ENCODE measurements at regions not wholly inside any gene's neighbourhood (a gene's known extent, or its start where the extent isn't known, plus 50 kb on each side); places are given as distances from the start of the nearest gene placed in this dataset.
"Not testable (repeated sequence)": the region's sequence is repeated elsewhere in the genome, so short reads cannot be mapped to it uniquely, and the experiment has no call there.

DNA sequence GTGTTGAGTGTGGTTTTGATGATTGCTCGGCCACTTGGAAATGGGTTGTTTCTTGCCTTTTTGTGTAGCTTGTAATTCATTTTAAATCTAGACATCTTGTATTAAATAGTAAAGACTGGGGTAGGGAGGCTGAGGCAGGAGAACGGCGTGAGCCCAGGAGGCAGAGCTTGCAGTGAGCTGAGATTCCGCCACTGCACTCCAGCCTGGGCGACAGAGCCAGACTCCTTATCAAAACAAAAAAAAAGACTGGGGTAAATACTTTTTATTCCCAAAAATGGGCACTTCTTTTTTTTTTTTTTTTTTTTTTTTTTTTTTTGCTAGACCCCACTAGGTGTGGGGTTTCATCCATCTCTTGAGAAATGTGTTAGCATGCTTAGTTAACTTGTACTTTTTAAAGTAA is 258.8 kb upstream of the FAM240B start:
- DNase-seq (ENCODE audit: low read depth, low spot score); dilution Hi-C loops (cut with MboI; ENCODE audit: extremely low pct_ligation_motif_present, low sequenced_read_pairs); FAIRE-seq: not testable (repeated sequence)

DNA sequence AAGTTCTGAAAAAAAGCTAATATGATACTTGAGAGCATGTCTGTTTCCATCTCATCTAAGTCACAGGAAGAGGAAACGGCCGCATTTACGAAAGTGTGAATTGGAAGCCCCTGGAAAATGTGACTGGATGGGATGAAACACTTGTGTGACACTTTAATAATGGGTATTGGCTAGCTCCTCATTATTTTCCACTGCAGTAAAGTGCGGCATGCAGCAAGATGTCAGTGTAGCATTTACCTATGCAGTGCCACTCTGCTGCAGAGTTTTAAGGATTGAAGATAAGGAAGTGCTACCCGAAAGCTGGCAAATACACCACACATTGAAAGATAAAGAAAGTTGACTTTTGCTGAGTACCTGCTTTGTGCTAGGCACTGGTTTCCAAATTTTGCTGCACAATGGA is 249.5 kb upstream of the FAM240B start:
- H2AFZ ChIP-seq (ENCODE audit: low read depth, low read length); H4K20me1 ChIP-seq (replicated peaks; ENCODE audit: control insufficient read depth, extremely low read depth, insufficient read depth, low read length); H3K9me3 ChIP-seq (replicated peaks; ENCODE audit: control insufficient read depth, insufficient read depth, low read length); H3K9me1 ChIP-seq (replicated peaks; ENCODE audit: control insufficient read depth, extremely low read depth, insufficient read depth, low read length); POLR2A ChIA-PET; H3K4me3 ChIP-seq (replicated peaks in 1 of 3; ENCODE audit: insufficient read depth in 1 of 3, low read depth in 1 of 3, low read length in 3 of 3); dilution Hi-C loops (cut with MboI; ENCODE audit: extremely low pct_ligation_motif_present, low sequenced_read_pairs); CTCF ChIA-PET; H3K9ac ChIP-seq (replicated peaks; ENCODE audit: extremely low read depth, insufficient read depth, low read length); H3K4me1 ChIP-seq (ENCODE audit: control insufficient read depth, extremely low read depth, insufficient read depth, low read length); DNase-seq (ENCODE audit: low read depth, low spot score); H3K27me3 ChIP-seq (ENCODE audit: control insufficient read depth in 2 of 2, insufficient read depth in 2 of 2, low read length in 2 of 2); BruUV-seq (replicated peaks); H3K4me2 ChIP-seq (ENCODE audit: insufficient read depth, low read length); FAIRE-seq; H3K79me2 ChIP-seq (ENCODE audit: control insufficient read depth, insufficient read depth, low read length); intact Hi-C loops (cut with micrococcal nuclease); H3K27ac ChIP-seq (ENCODE audit: insufficient read depth, low read depth, low read length); H3K36me3 ChIP-seq (ENCODE audit: control insufficient read depth in 2 of 2, extremely low read depth in 1 of 2, insufficient read depth in 2 of 2, low read length in 2 of 2): not testable (repeated sequence)

More for the DNA sequence above, 258.8 kb upstream of the FAM240B start:
- H3K4me1 ChIP-seq (ENCODE audit: control insufficient read depth, extremely low read depth, insufficient read depth, low read length); CTCF ChIA-PET; H3K27me3 ChIP-seq (ENCODE audit: control insufficient read depth in 2 of 2, insufficient read depth in 2 of 2, low read length in 2 of 2); H3K4me2 ChIP-seq (ENCODE audit: insufficient read depth, low read length); BruUV-seq (replicated peaks); H2AFZ ChIP-seq (ENCODE audit: low read depth, low read length); H3K79me2 ChIP-seq (ENCODE audit: control insufficient read depth, insufficient read depth, low read length); intact Hi-C loops (cut with micrococcal nuclease); H3K27ac ChIP-seq (ENCODE audit: insufficient read depth, low read depth, low read length); H3K4me3 ChIP-seq (replicated peaks in 1 of 3; ENCODE audit: insufficient read depth in 1 of 3, low read depth in 1 of 3, low read length in 3 of 3); H4K20me1 ChIP-seq (replicated peaks; ENCODE audit: control insufficient read depth, extremely low read depth, insufficient read depth, low read length); H3K36me3 ChIP-seq (ENCODE audit: control insufficient read depth in 2 of 2, extremely low read depth in 1 of 2, insufficient read depth in 2 of 2, low read length in 2 of 2); H3K9me1 ChIP-seq (replicated peaks; ENCODE audit: control insufficient read depth, extremely low read depth, insufficient read depth, low read length); H3K9ac ChIP-seq (replicated peaks; ENCODE audit: extremely low read depth, insufficient read depth, low read length); POLR2A ChIA-PET; H3K9me3 ChIP-seq (replicated peaks; ENCODE audit: control insufficient read depth, insufficient read depth, low read length): not testable (repeated sequence)

DNA sequence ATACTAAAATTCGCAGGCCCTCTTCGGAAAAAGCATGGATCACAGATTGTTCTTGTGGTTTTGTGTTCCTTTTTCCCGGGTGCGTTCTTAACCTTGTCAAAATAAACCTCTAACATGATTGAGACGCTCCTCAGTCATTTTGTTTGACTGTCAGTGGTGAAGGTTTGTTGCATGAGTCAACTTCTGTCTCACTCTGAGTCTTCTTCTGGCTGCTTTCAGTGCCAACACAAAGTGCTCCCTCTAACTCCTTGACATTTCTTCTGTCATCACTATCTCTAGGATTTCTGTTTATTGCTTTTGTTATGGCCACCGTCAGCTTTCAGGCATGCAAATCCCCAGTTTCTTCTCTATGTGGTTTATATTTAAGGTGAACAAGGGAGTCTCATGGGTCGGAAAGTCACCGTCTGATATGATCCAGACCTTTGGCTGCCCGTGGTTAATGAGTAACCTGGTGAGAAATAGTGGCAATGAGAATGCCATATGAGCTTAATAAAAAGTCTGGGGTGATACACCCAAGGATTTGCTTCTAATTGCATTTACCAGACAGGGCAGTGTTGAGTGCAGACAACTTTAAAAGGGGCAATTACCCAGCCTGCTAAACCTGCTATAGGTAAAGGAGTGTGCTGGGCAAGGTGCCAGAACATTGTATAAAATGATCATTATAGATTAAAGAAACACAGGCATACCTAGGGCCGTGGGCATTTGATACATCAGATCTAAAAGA is 248.9 kb upstream of the FAM240B start:
- H2AFZ ChIP-seq (ENCODE audit: low read depth, low read length); H3K36me3 ChIP-seq (ENCODE audit: control insufficient read depth in 2 of 2, extremely low read depth in 1 of 2, insufficient read depth in 2 of 2, low read length in 2 of 2); FAIRE-seq; H3K4me2 ChIP-seq (ENCODE audit: insufficient read depth, low read length); H3K4me1 ChIP-seq (ENCODE audit: control insufficient read depth, extremely low read depth, insufficient read depth, low read length); BruUV-seq (replicated peaks); POLR2A ChIA-PET; H3K79me2 ChIP-seq (ENCODE audit: control insufficient read depth, insufficient read depth, low read length); H4K20me1 ChIP-seq (replicated peaks; ENCODE audit: control insufficient read depth, extremely low read depth, insufficient read depth, low read length); CTCF ChIA-PET; H3K9me1 ChIP-seq (replicated peaks; ENCODE audit: control insufficient read depth, extremely low read depth, insufficient read depth, low read length); DNase-seq (ENCODE audit: low read depth, low spot score); dilution Hi-C loops (cut with MboI; ENCODE audit: extremely low pct_ligation_motif_present, low sequenced_read_pairs); H3K27ac ChIP-seq (ENCODE audit: insufficient read depth, low read depth, low read length); intact Hi-C loops (cut with micrococcal nuclease); H3K27me3 ChIP-seq (ENCODE audit: control insufficient read depth in 2 of 2, insufficient read depth in 2 of 2, low read length in 2 of 2); H3K9me3 ChIP-seq (replicated peaks; ENCODE audit: control insufficient read depth, insufficient read depth, low read length); H3K9ac ChIP-seq (replicated peaks; ENCODE audit: extremely low read depth, insufficient read depth, low read length); H3K4me3 ChIP-seq (replicated peaks in 1 of 3; ENCODE audit: insufficient read depth in 1 of 3, low read depth in 1 of 3, low read length in 3 of 3): not testable (repeated sequence)

DNA sequence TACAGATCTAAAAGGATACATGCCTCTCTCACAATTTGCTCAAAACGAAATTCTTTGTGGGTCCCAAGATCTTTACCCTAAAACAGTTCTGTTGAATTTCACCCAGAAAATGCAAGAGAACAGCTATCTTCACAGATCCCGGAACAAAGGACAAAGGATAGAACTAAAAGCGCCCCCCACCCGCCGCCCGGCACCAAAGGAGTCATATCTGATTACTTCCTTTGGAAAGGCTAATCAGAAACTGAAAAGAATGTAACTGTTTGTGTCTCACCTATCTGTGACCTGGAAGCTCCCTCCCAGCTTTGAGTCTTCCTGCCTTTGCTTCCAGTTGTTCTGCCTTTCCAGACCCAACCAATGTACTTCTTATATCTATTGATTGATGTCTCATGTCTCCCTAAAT is 247.9 kb upstream of the FAM240B start:
- POLR2A ChIA-PET; FAIRE-seq; H2AFZ ChIP-seq (ENCODE audit: low read depth, low read length); H3K4me3 ChIP-seq (replicated peaks in 1 of 3; ENCODE audit: insufficient read depth in 1 of 3, low read depth in 1 of 3, low read length in 3 of 3); DNase-seq (ENCODE audit: low read depth, low spot score); H4K20me1 ChIP-seq (replicated peaks; ENCODE audit: control insufficient read depth, extremely low read depth, insufficient read depth, low read length); CTCF ChIA-PET; dilution Hi-C loops (cut with MboI; ENCODE audit: extremely low pct_ligation_motif_present, low sequenced_read_pairs); intact Hi-C loops (cut with micrococcal nuclease); H3K79me2 ChIP-seq (ENCODE audit: control insufficient read depth, insufficient read depth, low read length); H3K27me3 ChIP-seq (ENCODE audit: control insufficient read depth in 2 of 2, insufficient read depth in 2 of 2, low read length in 2 of 2); H3K9ac ChIP-seq (replicated peaks; ENCODE audit: extremely low read depth, insufficient read depth, low read length); H3K36me3 ChIP-seq (ENCODE audit: control insufficient read depth in 2 of 2, extremely low read depth in 1 of 2, insufficient read depth in 2 of 2, low read length in 2 of 2); H3K9me1 ChIP-seq (replicated peaks; ENCODE audit: control insufficient read depth, extremely low read depth, insufficient read depth, low read length); H3K9me3 ChIP-seq (replicated peaks; ENCODE audit: control insufficient read depth, insufficient read depth, low read length); H3K27ac ChIP-seq (ENCODE audit: insufficient read depth, low read depth, low read length); BruUV-seq (replicated peaks); H3K4me2 ChIP-seq (ENCODE audit: insufficient read depth, low read length); H3K4me1 ChIP-seq (ENCODE audit: control insufficient read depth, extremely low read depth, insufficient read depth, low read length): not testable (repeated sequence)
